K562 (cell line): ENCODE measurements at regions not wholly inside any gene's neighbourhood (a gene's known extent, or its start where the extent isn't known, plus 50 kb on each side); places are given as distances from the start of the nearest gene placed in this dataset.
A peak's percentile ranks its signal among the peaks of the same experiment; 100 is the strongest.

Source experiments
- EGR1 ChIP-seq: fragments of 450-650 bp; conservative IDR thresholded peaks from 2 replicates; pipeline ENCODE4 v1.6.1; 2017; ENCODE audit warnings: mild to moderate bottlenecking
- ETV1 ChIP-seq: fragments of 450-650 bp; conservative IDR thresholded peaks from 2 replicates; pipeline ENCODE4 v1.6.1; 2016; ENCODE audit warnings: missing genetic modification characterization, control low read depth, low read depth, missing compliant biosample characterization
- LEF1 ChIP-seq: fragments of 450-650 bp; IDR thresholded peaks from 2 replicates; pipeline ENCODE4 v1.6.1; 2016; ENCODE audit warnings: mild to moderate bottlenecking
- POU5F1 ChIP-seq: fragments of 150-350 bp; IDR thresholded peaks from 2 replicates; pipeline ENCODE4 v1.6.1; 2014; ENCODE audit warnings: borderline replicate concordance, low read length, low read depth, mild to moderate bottlenecking; ENCODE audit not compliant: partially characterized antibody
- TF ChIP-seq, protein P1 (sequence below), 2 experiments: fragments of 150-350 bp in 1 of 2; IDR thresholded peaks; 2 replicates each; pipeline ENCODE4 v1.6.1; 2012 to 2016; ENCODE audit warnings: low read depth in 2 of 2, low read length in 2 of 2, mild to moderate bottlenecking in 1 of 2, moderate library complexity in 1 of 2
- TF ChIP-seq, protein P2 (sequence below): sonication (generic); formaldehyde crosslinking; IDR thresholded peaks from 2 replicates; pipeline ENCODE4 v1.8.0; 2022; ENCODE audit warnings: mild to moderate bottlenecking, missing genetic modification reagents
- TF ChIP-seq, protein P3 (sequence below): fragments of 450-650 bp; IDR thresholded peaks from 2 replicates; pipeline ENCODE4 v1.6.1; 2017; ENCODE audit warnings: antibody characterized with exemption, mild to moderate bottlenecking
- TF ChIP-seq, protein P4 (sequence below): fragments of 450-650 bp; formaldehyde crosslinking; IDR thresholded peaks from 2 replicates; pipeline ENCODE4 v1.4.0; 2020; ENCODE audit warnings: mild to moderate bottlenecking, mixed read lengths

DNA sequence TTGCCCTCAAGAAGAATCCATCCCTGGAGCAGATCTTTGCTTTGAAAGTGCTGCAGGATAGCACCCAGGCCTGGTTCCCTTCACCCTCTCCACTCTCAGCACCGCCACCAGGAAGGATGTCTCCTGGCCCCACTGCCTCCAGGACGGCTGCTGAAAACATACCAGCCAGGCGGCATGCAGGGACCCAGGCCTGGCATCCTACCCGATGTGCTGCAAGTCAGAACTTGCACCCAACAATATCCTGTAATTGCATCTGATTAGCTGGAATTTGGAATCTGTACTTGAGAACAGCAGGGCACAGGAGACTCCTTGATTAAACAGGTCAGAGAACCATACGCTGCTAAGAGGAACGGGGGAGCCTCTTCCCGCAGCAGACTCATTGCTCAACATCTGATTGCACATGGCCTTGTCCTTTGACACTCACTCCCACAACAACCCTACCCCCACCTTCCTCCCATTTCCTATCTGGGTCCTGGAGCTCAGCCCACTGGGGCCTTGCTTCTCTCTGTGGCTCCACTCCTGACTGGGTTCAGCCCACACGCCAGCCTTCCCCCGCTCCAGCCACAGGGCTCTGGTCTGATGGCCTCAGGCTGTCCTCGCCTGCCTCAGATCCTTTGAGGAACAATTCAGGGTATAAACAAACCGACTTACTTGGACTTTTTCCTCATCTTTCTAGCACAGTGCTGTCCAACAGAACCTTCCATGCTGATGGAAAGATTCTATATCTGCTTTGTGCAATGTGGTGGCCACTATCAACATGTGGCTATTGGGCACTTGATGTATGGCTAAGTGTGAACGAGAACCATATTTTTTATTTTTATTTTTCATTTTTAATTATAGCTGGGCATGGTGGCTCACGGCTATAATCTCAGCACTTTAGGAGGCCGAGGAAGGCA lies 78.0 kb downstream of the FGD2 start (continued):
- TF ChIP-seq ETV1 (tag) = peak; percentile 81
- TF ChIP-seq, protein P1, sequence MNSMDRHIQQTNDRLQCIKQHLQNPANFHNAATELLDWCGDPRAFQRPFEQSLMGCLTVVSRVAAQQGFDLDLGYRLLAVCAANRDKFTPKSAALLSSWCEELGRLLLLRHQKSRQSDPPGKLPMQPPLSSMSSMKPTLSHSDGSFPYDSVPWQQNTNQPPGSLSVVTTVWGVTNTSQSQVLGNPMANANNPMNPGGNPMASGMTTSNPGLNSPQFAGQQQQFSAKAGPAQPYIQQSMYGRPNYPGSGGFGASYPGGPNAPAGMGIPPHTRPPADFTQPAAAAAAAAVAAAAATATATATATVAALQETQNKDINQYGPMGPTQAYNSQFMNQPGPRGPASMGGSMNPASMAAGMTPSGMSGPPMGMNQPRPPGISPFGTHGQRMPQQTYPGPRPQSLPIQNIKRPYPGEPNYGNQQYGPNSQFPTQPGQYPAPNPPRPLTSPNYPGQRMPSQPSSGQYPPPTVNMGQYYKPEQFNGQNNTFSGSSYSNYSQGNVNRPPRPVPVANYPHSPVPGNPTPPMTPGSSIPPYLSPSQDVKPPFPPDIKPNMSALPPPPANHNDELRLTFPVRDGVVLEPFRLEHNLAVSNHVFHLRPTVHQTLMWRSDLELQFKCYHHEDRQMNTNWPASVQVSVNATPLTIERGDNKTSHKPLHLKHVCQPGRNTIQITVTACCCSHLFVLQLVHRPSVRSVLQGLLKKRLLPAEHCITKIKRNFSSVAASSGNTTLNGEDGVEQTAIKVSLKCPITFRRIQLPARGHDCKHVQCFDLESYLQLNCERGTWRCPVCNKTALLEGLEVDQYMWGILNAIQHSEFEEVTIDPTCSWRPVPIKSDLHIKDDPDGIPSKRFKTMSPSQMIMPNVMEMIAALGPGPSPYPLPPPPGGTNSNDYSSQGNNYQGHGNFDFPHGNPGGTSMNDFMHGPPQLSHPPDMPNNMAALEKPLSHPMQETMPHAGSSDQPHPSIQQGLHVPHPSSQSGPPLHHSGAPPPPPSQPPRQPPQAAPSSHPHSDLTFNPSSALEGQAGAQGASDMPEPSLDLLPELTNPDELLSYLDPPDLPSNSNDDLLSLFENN (IDR thresholded peaks at IDR 0.05; ENCODE audit: low read depth in 2 of 2, low read length in 2 of 2) = peak in 1 of 2 experiments; percentile 55; a peak in 1 of 4 replicates
- peak; percentile 95 for TF ChIP-seq EGR1
- TF ChIP-seq POU5F1 = no peak
- TF ChIP-seq LEF1 = peak; percentile 96
- TF ChIP-seq, protein P2, sequence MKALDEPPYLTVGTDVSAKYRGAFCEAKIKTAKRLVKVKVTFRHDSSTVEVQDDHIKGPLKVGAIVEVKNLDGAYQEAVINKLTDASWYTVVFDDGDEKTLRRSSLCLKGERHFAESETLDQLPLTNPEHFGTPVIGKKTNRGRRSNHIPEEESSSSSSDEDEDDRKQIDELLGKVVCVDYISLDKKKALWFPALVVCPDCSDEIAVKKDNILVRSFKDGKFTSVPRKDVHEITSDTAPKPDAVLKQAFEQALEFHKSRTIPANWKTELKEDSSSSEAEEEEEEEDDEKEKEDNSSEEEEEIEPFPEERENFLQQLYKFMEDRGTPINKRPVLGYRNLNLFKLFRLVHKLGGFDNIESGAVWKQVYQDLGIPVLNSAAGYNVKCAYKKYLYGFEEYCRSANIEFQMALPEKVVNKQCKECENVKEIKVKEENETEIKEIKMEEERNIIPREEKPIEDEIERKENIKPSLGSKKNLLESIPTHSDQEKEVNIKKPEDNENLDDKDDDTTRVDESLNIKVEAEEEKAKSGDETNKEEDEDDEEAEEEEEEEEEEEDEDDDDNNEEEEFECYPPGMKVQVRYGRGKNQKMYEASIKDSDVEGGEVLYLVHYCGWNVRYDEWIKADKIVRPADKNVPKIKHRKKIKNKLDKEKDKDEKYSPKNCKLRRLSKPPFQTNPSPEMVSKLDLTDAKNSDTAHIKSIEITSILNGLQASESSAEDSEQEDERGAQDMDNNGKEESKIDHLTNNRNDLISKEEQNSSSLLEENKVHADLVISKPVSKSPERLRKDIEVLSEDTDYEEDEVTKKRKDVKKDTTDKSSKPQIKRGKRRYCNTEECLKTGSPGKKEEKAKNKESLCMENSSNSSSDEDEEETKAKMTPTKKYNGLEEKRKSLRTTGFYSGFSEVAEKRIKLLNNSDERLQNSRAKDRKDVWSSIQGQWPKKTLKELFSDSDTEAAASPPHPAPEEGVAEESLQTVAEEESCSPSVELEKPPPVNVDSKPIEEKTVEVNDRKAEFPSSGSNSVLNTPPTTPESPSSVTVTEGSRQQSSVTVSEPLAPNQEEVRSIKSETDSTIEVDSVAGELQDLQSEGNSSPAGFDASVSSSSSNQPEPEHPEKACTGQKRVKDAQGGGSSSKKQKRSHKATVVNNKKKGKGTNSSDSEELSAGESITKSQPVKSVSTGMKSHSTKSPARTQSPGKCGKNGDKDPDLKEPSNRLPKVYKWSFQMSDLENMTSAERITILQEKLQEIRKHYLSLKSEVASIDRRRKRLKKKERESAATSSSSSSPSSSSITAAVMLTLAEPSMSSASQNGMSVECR = no peak
- TF ChIP-seq, protein P3, sequence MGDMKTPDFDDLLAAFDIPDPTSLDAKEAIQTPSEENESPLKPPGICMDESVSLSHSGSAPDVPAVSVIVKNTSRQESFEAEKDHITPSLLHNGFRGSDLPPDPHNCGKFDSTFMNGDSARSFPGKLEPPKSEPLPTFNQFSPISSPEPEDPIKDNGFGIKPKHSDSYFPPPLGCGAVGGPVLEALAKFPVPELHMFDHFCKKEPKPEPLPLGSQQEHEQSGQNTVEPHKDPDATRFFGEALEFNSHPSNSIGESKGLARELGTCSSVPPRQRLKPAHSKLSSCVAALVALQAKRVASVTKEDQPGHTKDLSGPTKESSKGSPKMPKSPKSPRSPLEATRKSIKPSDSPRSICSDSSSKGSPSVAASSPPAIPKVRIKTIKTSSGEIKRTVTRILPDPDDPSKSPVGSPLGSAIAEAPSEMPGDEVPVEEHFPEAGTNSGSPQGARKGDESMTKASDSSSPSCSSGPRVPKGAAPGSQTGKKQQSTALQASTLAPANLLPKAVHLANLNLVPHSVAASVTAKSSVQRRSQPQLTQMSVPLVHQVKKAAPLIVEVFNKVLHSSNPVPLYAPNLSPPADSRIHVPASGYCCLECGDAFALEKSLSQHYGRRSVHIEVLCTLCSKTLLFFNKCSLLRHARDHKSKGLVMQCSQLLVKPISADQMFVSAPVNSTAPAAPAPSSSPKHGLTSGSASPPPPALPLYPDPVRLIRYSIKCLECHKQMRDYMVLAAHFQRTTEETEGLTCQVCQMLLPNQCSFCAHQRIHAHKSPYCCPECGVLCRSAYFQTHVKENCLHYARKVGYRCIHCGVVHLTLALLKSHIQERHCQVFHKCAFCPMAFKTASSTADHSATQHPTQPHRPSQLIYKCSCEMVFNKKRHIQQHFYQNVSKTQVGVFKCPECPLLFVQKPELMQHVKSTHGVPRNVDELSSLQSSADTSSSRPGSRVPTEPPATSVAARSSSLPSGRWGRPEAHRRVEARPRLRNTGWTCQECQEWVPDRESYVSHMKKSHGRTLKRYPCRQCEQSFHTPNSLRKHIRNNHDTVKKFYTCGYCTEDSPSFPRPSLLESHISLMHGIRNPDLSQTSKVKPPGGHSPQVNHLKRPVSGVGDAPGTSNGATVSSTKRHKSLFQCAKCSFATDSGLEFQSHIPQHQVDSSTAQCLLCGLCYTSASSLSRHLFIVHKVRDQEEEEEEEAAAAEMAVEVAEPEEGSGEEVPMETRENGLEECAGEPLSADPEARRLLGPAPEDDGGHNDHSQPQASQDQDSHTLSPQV = peak; percentile 98
- TF ChIP-seq, protein P4, sequence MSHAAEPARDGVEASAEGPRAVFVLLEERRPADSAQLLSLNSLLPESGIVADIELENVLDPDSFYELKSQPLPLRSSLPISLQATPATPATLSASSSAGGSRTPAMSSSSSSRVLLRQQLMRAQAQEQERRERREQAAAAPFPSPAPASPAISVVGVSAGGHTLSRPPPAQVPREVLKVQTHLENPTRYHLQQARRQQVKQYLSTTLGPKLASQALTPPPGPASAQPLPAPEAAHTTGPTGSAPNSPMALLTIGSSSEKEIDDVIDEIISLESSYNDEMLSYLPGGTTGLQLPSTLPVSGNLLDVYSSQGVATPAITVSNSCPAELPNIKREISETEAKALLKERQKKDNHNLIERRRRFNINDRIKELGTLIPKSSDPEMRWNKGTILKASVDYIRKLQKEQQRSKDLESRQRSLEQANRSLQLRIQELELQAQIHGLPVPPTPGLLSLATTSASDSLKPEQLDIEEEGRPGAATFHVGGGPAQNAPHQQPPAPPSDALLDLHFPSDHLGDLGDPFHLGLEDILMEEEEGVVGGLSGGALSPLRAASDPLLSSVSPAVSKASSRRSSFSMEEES (CRISPR knock-in tag) = 0 out of 2 replicates have a peak, but pooled peaks have one; percentile 14
